ENCODE measurements at regions not wholly inside any gene's neighbourhood (a gene's known extent, or its start where the extent isn't known, plus 50 kb on each side); places are given as distances from the start of the nearest gene placed in this dataset.

- DNase-seq (ENCODE audit: low read depth, low spot score), result no peak
- Histone ChIP-seq H2AFZ (ENCODE audit: low read depth, low read length) (no peak overlapping the region), H3K4me1 (ENCODE audit: control insufficient read depth, extremely low read depth, insufficient read depth, low read length) (no peaks in the 10 kb centered on the region), H3K4me2 (ENCODE audit: insufficient read depth, low read length) (no peak overlapping the region), H3K27me3 (ENCODE audit: control insufficient read depth in 2 of 2, insufficient read depth in 2 of 2, low read length in 2 of 2) (no peaks in the 10 kb centered on the region), H3K9ac (replicated peaks; ENCODE audit: extremely low read depth, insufficient read depth, low read length) (no peak overlapping the region), H3K4me3 (replicated peaks in 1 of 3; ENCODE audit: insufficient read depth in 1 of 3, low read depth in 1 of 3, low read length in 3 of 3) (no peak overlapping the region), H3K79me2 (ENCODE audit: control insufficient read depth, insufficient read depth, low read length) (no peaks in the 10 kb centered on the region), H3K9me1 (replicated peaks; ENCODE audit: control insufficient read depth, extremely low read depth, insufficient read depth, low read length) (no peaks in the 10 kb centered on the region), H3K9me3 (replicated peaks; ENCODE audit: control insufficient read depth, insufficient read depth, low read length) (peaks cover 2% of the 10 kb centered on the region), H3K27ac (ENCODE audit: insufficient read depth, low read depth, low read length) (no peak overlapping the region), H3K36me3 (ENCODE audit: control insufficient read depth in 2 of 2, extremely low read depth in 1 of 2, insufficient read depth in 2 of 2, low read length in 2 of 2) (no peaks in the 10 kb centered on the region), H4K20me1 (replicated peaks; ENCODE audit: control insufficient read depth, extremely low read depth, insufficient read depth, low read length) (no peaks in the 10 kb centered on the region)
- no peak for FAIRE-seq
- BruUV-seq (replicated peaks), result no TSS peak
- dilution Hi-C loops (cut with MboI; ENCODE audit: extremely low pct_ligation_motif_present, low sequenced_read_pairs), result no loop called here
- ChIA-PET CTCF (no interaction called here), POLR2A (no interaction called here)
- intact Hi-C loops (cut with micrococcal nuclease), result no loop called here
- TF ChIP-seq MYC (IDR thresholded peaks at IDR 0.05; ENCODE audit: low read depth, low read length), result no peak
- no peak for TF ChIP-seq POLR2A (IDR thresholded peaks at IDR 0.05; ENCODE audit: low read depth, low read length)
- no peak for TF ChIP-seq FOS (IDR thresholded peaks at IDR 0.05; ENCODE audit: borderline replicate concordance, insufficient read depth, low read length)
- no peak for TF ChIP-seq GATA2 (IDR thresholded peaks at IDR 0.05; ENCODE audit: insufficient read depth, insufficient read length, low read depth, low read length)
- no peak for TF ChIP-seq JUN (IDR thresholded peaks at IDR 0.05; ENCODE audit: borderline replicate concordance, insufficient read depth, insufficient read length, low read depth)
- TF ChIP-seq MAX (IDR thresholded peaks at IDR 0.05; ENCODE audit: insufficient read depth, insufficient read length), result no peak
- TF ChIP-seq EZH2 (IDR thresholded peaks at IDR 0.05; ENCODE audit: borderline replicate concordance, low read depth, low read length, severe bottlenecking), result no peak
- no peak for TF ChIP-seq CTCF (IDR thresholded peaks at IDR 0.05; ENCODE audit: extremely low read depth in 1 of 2, insufficient read depth in 1 of 2, low read depth in 1 of 2, low read length in 2 of 2)
- no peak for TF ChIP-seq POLR2AphosphoS5 (IDR thresholded peaks at IDR 0.05; ENCODE audit: insufficient read depth, low read depth, low read length)
These were observed 501.2 kb upstream of the EEF2KMT start for GRCh38 chr16:5598793-5599192.
